C4-2B (cell line): ENCODE measurements at regions not wholly inside any gene's neighbourhood (a gene's known extent, or its start where the extent isn't known, plus 50 kb on each side); places are given as distances from the start of the nearest gene placed in this dataset.

Source experiments
- ZFX ChIP-seq: fragments of 450-650 bp; IDR thresholded peaks from 2 replicates; pipeline ENCODE4 v1.6.1; 2017
- TF ChIP-seq, protein P1 (sequence below): fragments of 450-650 bp; conservative IDR thresholded peaks from 2 replicates; pipeline ENCODE4 v1.5.1; 2017; ENCODE audit warnings: mild to moderate bottlenecking

DNA sequence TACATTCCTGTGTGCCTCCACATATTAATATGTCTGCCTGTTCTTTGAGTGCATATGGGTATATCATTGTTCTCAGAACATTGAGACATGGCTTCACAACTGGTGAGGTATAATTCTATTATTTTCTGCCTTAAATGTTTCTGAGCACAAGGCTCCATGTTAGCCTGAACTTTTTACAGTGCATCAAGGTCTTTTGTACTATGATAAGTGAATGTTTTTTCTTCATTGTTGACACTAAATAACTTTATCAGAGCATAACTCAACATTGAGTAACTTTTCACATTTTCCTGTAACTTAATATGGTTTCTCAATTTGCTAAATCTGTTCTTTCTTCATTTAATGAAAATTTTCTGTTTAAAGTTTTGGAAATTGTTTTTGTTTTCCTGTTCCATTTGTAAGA lies 262.9 kb downstream of the HNMT start:
- TF ChIP-seq, protein P1, sequence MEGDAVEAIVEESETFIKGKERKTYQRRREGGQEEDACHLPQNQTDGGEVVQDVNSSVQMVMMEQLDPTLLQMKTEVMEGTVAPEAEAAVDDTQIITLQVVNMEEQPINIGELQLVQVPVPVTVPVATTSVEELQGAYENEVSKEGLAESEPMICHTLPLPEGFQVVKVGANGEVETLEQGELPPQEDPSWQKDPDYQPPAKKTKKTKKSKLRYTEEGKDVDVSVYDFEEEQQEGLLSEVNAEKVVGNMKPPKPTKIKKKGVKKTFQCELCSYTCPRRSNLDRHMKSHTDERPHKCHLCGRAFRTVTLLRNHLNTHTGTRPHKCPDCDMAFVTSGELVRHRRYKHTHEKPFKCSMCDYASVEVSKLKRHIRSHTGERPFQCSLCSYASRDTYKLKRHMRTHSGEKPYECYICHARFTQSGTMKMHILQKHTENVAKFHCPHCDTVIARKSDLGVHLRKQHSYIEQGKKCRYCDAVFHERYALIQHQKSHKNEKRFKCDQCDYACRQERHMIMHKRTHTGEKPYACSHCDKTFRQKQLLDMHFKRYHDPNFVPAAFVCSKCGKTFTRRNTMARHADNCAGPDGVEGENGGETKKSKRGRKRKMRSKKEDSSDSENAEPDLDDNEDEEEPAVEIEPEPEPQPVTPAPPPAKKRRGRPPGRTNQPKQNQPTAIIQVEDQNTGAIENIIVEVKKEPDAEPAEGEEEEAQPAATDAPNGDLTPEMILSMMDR = no peak
- TF ChIP-seq ZFX = no peak
